Left kidney (tissue), 1 donor: ENCODE measurements at regions not wholly inside any gene's neighbourhood (a gene's known extent, or its start where the extent isn't known, plus 50 kb on each side); places are given as distances from the start of the nearest gene placed in this dataset.

Source experiments
- DNase-seq: peaks from one replicate; pipeline ENCODE4 v3.0.0-alpha.2; 2013

DNA sequence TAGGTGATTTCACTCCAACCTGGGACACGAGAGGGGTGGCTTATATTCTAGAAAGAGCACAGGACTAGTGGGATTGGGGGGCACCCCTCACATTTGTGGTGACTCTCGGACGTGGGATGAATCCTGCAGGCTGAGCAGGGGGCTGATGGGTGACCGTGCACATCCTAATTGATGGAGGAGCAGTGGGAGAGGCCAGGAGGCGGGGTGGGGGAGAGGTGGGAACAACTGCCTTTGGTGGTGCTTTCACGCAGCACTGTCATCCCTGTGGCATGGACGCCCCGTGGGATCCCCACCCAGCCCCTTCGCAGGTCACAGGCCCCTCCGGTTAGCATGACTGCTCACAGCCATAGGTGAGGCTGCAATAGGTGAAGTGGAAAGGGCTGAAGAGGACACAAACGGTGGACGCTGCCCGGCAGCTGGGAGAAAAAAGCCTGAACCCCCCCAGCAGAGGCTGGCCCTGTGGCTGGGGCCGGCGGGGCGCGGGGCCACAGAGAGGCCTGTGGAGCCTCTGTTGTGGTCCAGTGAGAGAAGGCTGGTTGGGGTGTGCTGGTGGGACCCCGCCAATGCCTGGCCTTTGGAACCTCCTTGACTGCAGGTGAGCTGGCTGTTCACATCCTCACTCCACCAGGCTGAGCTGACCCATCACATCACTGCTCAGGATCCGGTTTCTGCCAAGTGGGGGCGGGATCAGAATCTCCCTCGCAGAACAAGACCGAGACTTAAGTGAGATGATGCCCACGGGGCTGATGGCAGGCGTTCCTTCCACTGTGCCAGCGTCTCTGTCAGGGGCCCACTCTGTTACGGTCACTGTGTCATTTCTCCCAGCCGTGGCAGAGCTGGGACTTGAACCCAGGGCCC is 325.4 kb downstream of the TEX29 start:
- DNase-seq: no peak

DNA sequence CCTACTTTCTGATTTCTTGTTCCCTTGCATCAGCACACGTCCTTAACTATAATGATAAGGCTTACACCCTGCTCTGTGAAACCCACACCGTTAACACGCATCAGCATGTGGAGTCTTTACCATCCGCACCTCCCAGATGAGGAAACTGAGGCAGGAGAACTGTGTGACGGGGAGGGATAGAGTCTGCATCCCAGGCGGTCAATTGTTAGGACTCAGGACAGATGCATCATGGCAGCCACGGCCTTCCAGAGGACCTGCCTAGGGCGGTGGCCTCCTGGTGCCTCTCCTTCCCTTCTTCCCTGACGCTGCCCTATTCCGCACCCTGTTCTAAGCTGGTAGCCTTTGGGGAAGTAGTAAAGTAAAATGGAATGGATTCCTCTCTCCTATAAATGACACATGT is 326.0 kb downstream of the TEX29 start:
- no peak for DNase-seq

DNA sequence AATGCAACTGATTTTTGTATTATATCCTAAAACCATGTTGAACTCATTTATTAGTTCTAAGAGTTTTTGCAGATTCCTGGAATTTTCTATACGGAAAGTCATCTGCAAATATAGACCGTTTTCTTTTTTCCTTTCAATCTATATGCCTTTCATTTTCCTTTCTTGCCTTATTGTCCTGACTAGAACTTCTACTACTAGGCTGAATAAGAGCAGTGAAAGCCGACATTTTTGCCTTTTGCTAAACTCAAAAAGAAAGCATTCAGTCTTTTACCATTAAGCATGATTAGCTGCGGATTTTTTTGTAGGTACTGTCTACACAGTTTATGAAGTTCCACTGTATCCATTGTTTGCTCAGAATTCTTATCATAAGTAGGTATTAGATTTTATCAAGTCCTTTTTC is 328.4 kb downstream of the TEX29 start:
- no peak for DNase-seq

DNA sequence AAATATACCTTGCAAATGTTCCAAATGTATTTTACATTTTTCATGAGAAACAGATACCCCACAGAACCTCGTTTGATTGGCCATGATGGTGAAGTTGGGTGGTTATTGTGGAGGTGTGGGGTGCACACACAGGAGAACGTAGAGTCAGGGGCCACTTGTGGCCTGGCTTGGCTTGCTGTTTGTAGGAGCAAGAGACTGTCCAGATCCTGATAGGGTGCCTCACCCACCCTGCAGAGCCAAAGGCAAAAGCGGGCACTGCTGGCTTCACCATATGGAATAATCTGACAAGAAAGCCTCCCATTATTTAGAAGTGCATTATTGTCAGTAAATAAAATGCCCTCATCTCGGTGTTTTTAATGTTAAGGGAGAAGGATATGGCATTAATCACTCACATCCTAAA is 330.2 kb downstream of the TEX29 start:
- no peak for DNase-seq

DNA sequence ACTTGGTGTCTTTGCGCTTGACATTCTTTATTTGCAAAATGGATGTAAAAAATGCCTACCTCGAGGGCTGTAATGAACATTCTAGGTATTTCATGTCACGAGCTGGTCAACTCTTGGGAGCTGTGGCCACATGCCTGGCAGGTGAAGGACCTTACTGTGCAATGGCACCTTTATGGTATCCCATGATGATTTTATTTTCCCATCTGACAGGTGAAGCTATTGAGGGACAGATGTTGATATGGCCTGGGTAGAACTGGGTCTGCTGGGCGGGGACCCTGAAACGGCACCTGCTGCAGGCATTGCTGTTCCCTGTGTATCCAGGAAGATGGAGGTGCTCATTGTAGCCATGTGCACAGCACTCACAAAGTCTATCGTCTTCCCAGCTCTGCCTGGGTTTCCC is 332.2 kb downstream of the TEX29 start:
- DNase-seq: no peak

DNA sequence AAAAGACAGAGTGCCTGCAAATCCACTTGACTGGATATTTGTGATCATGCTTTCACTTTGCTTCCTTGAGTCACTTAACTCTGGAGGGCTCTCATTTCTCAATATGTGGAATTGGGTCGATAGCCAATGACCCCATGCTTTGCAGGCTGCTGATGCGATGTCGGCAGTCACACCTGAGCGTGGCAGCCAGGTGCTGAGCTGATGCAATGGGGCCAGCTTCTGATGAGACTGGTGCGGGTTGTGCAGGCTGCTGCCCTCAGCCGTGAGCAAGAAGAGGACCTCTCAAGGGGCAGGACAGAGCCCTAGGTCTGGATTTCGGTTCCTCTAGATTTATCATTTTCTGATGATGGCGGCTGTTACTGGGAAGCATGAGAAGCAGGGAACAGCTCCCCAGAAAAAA is 334.1 kb downstream of the TEX29 start:
- no peak for DNase-seq

DNA sequence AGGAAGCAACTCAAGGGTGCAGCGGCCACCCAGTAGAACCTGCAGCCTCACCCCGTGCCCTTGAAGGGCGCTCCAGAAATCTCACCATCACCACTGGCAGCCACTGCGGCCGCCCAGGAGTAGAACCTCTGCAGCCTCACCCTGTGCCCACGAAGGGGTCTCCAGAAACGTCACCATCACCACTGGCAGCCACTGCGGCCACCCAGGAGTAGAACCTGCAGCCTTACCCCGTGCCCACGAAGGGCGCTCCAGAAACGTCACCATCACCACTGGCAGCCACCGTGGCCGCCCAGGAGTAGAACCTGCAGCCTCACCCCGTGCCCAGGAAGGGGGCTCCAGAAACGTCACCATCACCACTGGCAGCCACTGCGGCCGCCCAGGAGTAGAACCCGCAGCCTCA is 336.0 kb downstream of the TEX29 start:
- no peak for DNase-seq

DNA sequence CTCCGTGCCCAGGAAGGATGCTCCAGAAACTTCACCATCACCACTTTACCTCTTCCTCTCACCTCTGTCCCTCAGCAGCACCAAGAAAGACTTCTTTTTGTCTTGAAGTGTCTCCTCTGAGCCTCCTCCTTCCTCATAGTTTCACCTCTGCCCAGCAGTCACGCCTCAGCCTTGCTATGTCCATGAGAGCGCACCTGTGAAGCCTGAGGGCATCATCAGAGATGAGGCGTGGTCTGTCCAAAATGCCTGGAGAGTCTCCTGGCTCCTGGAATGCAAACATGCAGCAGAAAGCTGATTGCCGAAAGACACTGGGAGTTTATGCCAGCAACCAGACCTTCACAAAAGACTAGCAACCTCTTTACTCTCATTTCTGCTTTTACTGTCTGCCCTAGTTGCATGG is 336.6 kb downstream of the TEX29 start:
- DNase-seq: no peak

DNA sequence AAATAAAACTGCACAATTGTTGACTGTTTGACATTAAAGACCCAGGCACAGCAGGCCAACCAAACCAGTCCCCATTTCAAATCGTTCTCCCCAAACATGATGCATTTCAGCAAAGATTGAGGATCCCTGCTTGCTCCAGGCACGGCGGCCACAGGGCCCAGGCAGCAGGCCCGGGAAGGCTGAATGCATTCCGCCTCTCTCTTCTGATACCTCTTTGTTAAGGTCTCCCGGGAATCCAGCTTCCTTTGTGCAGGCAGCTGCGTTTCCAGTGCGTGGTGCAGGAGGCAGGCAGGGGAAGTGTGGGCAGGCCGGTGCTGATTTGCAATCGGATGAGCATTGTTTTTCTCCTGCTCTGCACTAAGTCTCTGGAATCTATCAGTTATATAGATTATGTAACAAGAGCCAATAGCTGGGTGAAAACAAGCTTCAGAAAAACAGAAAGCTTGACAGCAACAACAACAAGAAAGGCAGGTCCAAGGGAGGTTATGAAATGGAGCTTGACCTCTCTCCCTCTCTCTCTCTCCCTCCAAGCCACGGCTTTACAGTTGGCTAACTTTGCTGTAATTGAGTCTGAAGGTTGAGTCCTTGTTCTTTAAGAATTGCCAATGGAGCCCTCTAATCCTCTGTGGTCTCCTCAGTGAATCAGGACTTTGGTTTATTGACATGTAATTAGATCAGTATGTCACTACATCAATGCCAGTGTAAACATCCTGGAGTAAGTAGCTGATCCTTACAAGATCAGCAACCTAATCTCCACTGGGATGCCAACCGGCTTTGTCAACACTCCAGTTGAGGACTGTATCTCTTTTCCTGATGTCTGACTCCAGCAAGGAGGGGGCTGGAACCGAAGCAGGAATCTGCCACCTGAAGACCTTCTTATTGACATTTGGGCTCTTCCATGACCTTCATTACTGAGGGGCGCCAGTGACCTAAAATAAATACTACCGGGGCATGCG is 338.0 kb downstream of the TEX29 start:
- no peak for DNase-seq

DNA sequence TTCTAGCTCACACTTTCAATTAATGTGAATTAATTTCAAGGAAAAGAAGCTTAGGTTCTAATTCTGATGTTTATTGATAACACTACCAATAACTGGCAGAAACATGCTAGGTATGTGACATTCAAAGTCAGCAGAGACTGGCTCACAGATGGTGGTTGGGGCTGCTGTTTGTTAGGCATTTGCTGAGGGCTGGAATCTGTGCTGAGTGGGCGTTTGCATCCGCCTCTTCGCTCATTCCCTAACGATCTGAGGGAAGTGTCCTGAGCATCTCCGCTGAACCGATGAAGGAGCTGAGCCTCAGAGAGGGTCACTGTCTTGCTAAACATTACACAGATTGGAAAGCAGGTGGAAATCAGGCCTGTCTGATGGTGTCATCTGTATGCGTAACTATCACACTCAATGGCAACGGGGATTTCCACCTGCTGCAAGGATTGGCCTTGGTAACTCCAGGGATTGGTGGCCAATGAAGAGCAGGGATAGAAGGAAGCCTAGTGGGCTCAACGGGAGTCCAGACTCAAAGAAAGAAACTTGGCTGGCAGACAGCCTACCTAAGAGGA is 338.9 kb downstream of the TEX29 start:
- DNase-seq: no peak

DNA sequence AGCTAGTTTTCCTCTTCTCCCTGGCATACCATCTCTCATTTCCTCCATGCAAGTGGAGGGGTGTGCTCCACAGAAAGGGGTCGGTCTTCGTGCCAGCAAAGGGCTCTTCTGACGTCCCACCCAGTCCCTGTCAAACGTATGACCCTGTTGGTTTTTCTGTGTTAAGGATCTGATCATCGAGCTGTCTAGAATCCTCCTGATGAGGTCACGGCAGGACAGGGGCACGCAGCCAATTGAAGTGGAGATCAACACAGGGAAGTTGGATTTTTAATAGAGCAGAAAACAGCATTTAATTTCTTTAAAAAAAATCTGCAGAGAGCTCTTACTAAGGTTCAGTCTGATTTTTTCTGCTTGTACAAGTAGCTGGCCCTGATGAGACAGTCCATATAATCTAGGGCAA is 339.4 kb downstream of the TEX29 start:
- DNase-seq: no peak

DNA sequence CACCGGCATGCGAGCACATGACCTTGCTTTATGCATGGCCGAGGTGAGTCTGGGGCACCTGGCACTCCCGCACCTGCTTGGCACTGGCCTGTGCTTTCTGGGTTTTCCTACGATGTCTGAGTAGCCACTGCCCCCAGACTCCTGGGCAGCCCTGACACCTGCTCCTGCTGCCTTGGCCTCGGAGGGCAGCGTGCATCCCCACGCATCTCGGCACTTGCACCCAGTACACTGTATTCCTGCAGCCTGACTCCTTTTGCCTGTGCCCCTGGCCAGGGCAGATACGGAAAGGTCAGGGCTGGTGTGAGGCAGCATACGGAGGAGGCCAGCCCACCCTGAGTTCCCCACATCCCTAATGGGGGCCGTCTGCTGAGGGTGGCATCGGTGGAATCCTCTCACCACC is 340.6 kb downstream of the TEX29 start:
- no peak for DNase-seq

DNA sequence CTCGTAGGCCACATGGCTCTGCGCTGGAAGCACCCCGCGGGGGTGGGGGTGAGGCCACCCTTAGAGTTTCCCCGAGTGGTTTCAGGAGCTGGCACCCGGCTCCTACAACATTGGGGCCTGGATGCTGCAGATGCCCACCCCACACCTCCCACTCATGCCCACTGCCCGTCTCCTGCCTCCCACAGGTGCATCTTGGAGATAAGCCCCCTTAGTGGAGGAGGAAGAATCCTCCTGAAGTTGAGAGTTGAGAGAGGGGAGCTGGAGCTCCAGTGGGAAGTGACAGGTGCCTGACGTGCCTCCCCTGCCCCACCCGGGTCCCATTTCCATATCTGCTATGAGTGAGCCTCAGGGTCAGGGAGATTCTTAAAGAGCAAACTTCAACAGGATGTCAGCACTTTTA is 341.3 kb downstream of the TEX29 start:
- no peak for DNase-seq

DNA sequence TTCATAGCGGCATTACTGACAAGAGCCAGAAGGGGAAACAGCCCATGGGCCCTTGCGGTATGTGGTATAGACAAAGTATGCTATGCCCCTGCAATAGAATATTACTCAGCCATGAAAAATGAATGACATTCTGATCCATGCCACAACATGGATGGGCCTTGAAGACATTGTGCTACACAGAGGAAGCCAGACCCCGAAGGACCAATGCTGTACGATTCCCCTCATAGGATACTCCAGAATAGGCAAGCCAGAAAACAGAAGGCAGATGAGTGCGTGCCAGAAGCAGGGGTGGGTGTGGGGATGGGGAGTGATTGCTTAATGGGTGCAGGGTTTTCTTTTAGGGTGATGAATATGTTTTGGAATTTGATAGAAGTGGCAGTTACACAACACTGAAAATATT is 342.0 kb downstream of the TEX29 start:
- DNase-seq: no peak

DNA sequence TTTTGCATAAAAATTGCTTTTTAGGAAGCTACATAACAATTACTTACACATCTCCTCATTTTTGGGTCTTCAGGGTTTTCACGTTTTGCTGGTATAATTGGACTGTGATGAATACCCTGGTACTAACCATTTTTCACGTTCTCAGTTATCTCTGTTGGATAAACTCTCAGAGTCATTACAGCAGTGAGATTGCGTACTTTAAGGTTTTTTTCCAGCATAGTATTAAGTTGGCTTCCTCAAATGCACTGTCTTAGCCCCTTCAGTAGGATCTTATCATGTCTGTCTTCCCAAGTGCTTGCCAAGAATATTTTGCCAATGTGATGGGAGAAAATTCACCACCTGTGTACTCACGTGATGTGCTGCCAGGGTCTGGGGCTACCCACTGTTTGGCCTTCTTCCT is 342.5 kb downstream of the TEX29 start:
- DNase-seq: no peak

DNA sequence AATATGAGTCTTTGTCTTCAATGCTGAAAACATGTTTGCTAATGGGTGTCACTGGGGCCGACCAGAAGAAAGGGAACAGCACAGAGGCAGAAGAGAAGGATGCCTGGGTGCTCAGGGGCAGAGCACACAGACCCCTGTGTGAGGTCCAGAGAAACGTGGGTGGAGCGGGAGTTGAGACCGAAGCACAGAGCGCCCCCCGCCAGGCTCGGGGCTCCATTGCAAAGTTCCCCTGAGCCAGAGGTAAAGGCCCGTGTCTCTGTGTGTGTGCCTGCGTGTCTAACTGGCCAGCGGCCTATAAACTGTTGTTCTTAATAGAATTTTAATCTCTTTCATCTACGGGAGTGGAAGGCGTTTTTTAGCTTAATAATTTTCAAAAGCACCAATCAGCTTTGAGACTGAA is 343.1 kb downstream of the TEX29 start:
- no peak for DNase-seq

DNA sequence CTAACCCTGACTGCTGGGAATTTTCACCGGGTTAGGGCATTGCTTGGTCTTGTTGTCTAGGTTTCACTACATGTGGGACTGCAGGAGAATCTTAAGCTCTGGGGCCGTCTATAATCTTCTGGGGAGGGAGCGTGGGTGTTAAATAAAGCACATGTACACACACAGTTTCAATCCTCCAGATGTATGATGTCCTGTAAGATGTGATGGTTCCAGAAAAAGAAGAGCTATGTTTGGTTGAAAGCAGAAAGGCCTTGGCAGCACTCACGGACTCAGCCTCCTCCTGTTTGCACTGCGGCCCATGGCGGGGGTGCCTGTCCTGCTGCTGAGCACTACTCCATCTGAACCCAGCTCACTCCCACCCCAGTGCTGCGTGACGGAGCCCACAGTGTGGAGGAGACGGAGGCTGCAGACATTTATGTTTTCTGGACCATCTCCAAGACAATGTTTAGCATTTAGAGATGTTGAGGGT is 343.5 kb downstream of the TEX29 start:
- no peak for DNase-seq

DNA sequence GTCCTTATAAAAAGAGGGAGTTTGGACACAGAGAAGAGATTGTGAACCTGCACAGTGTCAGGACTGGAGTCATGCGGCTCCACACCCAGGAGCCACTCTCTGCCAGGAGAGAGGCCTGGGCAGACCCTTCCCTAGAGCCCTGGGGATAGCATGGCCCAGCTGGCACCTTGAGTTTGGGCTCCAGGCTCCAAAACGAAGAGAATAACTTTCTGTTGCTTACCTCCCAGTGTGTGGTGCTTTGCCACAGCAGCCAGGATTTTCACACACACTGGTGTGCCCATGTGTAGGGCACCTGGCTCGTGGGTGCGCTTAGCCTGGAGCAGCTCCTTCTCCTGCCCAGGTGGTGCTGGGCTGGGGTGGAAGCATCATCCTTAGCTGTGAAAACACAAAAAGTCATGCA is 344.3 kb downstream of the TEX29 start:
- DNase-seq: no peak

DNA sequence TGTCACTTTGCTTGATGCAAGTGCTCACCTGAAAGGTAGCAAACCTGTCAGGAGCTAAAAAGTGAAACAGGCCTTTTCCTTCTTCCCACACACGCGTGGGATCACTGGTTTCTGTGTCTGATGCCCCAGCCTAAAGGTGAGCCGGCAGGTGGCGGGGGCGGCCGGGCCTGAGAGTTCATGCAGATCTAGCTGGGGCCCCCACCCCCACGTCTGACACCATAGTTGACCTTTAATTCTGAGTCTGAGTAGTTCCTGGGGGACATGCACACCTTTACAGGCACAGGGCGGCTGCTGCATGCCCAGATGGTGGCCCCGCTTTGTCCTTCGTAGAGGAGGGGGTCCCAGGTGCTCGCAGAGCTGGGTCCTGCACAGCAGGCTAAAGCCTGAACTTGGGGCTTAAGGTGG is 345.3 kb downstream of the TEX29 start:
- no peak for DNase-seq

DNA sequence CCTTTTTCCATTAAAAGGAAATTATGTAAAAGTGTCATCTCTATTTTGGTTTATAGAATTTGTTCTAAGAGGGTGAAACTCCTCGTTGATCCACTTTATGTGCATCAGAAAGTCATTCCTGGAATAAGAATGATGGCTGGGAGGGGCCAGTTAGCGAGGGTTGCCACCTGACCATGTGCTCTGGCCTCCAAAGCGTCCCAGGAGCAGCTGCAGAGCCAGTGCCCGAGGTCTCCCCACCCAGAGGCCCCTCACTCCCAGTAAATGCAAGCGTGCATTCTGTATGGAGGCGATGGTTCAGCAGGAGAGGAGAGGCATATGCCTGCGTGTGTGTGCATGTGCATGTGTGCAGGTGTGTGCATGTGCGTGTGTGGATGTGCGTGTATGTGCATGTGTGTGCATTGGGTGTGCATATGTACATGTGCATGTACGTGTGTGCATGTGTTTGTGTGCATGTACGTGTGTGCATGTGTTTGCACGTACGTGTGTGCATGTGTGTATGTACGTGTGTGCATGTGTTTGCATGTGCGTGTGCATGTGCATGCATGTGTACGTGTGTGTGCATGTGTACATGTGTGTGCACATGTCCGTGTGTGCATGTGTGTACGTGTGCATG is 345.8 kb downstream of the TEX29 start:
- no peak for DNase-seq

DNA sequence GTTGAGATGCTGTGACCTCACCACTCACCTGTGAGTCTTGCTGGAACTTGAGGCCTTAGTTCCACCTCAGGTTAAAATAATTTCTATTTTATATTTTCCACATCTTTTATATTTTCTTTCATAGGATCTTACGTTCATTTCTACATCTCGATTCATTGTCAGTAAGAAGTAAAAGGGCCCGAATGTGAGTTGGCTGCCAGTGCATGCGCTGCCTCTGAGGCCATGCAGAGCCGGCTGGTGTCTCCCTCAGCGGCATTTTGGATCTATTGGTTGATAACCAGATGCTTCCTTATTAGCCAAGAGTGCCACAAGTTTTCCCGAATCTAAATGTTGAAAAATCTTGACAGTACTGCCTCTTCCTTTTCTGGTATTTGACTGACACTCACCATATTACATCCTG is 347.3 kb downstream of the TEX29 start:
- no peak for DNase-seq

DNA sequence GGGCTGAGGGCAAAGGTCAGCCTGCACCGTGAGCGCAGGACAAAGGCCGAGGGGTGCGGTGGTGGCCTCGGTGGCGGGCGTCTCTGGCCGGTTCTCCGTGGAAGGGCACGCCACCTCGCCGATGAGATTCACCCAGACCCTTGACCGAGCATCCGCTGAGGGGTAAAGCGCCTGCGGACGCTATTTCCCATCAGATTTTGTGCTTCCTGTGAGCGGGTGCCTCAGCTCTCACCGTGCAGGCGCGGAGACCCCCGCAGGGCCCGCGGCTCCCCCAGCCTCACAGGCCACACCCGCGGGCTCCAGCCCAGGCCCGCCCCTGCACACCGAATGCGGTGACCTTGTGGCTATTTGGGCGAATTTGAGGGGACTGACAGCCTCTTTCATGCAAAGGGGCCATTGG is 348.0 kb downstream of the TEX29 start:
- no peak for DNase-seq
